NB4 (cell line): ENCODE measurements at regions not wholly inside any gene's neighbourhood (a gene's known extent, or its start where the extent isn't known, plus 50 kb on each side); places are given as distances from the start of the nearest gene placed in this dataset.

Experiments used
- MYC ChIP-seq: IDR thresholded peaks from 2 replicates; pipeline ENCODE4 v1.6.1; 2011; ENCODE audit warnings: low read depth, low read length
- POLR2A ChIP-seq: IDR thresholded peaks from 2 replicates; pipeline ENCODE4 v1.6.1; 2011; ENCODE audit warnings: mild to moderate bottlenecking; ENCODE audit not compliant: insufficient read length; ENCODE audit errors: extremely low read depth
- TF ChIP-seq, protein P1 (sequence below): IDR thresholded peaks from one replicate; pipeline ENCODE4 v1.5.1; 2012; ENCODE audit warnings: low read depth, low read length
- TF ChIP-seq, protein P2 (sequence below): IDR thresholded peaks from 2 replicates; pipeline ENCODE4 v1.6.1; 2011; ENCODE audit warnings: low read depth, low read length

DNA sequence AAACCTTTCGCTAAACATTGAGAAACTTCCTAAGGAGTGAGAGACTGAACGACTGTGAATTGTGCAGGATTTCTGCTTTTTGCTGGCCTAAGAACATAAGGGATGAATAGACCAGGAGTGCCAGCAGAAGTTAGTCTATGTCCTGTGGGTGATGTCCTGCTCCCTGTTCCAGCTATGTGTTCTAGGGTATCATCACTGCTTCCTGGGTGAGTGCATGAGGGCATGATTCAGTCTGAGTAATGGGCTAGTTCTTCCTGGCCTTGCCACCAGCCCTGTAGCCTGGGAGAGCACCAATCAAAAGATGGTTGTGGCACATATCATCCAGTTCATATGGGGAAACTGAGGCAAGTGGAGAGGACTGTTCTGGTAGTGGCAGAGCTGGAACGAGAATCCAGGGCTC lies 153.9 kb upstream of the TPM1 start:
- TF ChIP-seq, protein P1, sequence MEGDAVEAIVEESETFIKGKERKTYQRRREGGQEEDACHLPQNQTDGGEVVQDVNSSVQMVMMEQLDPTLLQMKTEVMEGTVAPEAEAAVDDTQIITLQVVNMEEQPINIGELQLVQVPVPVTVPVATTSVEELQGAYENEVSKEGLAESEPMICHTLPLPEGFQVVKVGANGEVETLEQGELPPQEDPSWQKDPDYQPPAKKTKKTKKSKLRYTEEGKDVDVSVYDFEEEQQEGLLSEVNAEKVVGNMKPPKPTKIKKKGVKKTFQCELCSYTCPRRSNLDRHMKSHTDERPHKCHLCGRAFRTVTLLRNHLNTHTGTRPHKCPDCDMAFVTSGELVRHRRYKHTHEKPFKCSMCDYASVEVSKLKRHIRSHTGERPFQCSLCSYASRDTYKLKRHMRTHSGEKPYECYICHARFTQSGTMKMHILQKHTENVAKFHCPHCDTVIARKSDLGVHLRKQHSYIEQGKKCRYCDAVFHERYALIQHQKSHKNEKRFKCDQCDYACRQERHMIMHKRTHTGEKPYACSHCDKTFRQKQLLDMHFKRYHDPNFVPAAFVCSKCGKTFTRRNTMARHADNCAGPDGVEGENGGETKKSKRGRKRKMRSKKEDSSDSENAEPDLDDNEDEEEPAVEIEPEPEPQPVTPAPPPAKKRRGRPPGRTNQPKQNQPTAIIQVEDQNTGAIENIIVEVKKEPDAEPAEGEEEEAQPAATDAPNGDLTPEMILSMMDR = no peak
- TF ChIP-seq POLR2A (no peak), MYC (no peak)
- TF ChIP-seq, protein P2, sequence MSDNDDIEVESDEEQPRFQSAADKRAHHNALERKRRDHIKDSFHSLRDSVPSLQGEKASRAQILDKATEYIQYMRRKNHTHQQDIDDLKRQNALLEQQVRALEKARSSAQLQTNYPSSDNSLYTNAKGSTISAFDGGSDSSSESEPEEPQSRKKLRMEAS = no peak
